Upper lobe of left lung (tissue), 6 donors: ENCODE measurements at regions not wholly inside any gene's neighbourhood (a gene's known extent, or its start where the extent isn't known, plus 50 kb on each side); places are given as distances from the start of the nearest gene placed in this dataset.

Source experiments
- ATAC-seq, 2 donors: fragments of 200-7000 bp; cut with Tn5 transposase; one replicate each; pipeline ENCODE4 v1.9.1; 2022; ENCODE audit warnings: mild to moderate bottlenecking in 2 of 2, moderate library complexity in 2 of 2; ENCODE audit not compliant: low FRiP score in 2 of 2
- DNase-seq, 2 donors: peaks; one replicate each; pipeline ENCODE4 v3.0.0-alpha.2; 2019 to 2020
- H3K27ac ChIP-seq, 4 donors: fragments of 200-600 bp; sonication (generic); one replicate each; pipeline ENCODE4 v1.5.1; 2016 to 2019
- H3K27me3 ChIP-seq, 4 donors: fragments of 200-600 bp; sonication (generic); one replicate each; pipeline ENCODE4 v1.5.1; 2017 to 2019
- H3K36me3 ChIP-seq, 4 donors: fragments of 200-600 bp; sonication (generic); one replicate each; pipeline ENCODE4 v1.5.1; 2016 to 2019
- H3K4me1 ChIP-seq, 4 donors: fragments of 200-600 bp; sonication (generic); one replicate each; pipeline ENCODE4 v1.5.1; 2018 to 2019
- H3K4me3 ChIP-seq, 4 donors: fragments of 200-600 bp; sonication (generic); one replicate each; pipeline ENCODE4 v1.5.1; 2017 to 2019; ENCODE audit warnings: mild to moderate bottlenecking in 2 of 4, moderate library complexity in 1 of 4
- H3K9me3 ChIP-seq, 4 donors: fragments of 200-600 bp; sonication (generic); one replicate each; pipeline ENCODE4 v1.5.1; 2018 to 2019
- EP300 ChIP-seq, 4 donors: sonication (generic); formaldehyde crosslinking; IDR thresholded peaks; one replicate each; pipeline ENCODE4 v1.5.1; 2017; ENCODE audit warnings: antibody characterized with exemption in 4 of 4, control low read depth in 2 of 4
- POLR2A ChIP-seq, 4 donors: fragments of 450-650 bp; IDR thresholded peaks; one replicate each; pipeline ENCODE4 v1.5.1; 2016 to 2017; ENCODE audit warnings: antibody characterized with exemption in 4 of 4, mild to moderate bottlenecking in 2 of 4
- POLR2AphosphoS5 ChIP-seq, 2 donors: sonication (generic); formaldehyde crosslinking; IDR thresholded peaks; one replicate each; pipeline ENCODE4 v1.5.1; 2017; ENCODE audit warnings: antibody characterized with exemption in 2 of 2
- WGBS, 2 donors: methylation state at CpG; one replicate each; pipeline ENCODE4 v1.1.5; 2017 to 2018; 5-methylcytosine and 5-hydroxymethylcytosine counted together
- TF ChIP-seq, protein P1 (sequence below), 6 experiments: fragments of 450-650 bp in 4 of 6; fragments of 200-600 bp in 2 of 6; sonication (generic) in 2 of 6; IDR thresholded peaks; one replicate each; pipeline ENCODE4 v1.5.1; 2016 to 2019; ENCODE audit warnings: antibody characterized with exemption in 6 of 6
- donor health status: DM: no; HTN: no; CAD: no; lungs with moderate emphysema.
- donor health status: DM: no; HTN: yes; CAD: no; lungs with severe emphysema.

GRCh38 chr6:120627612-120628011, 706.7 kb downstream of the TBC1D32 start:
- Histone ChIP-seq H3K27me3 (no peaks in the 10 kb centered on the region), H3K9me3 (no peaks in the 10 kb centered on the region), H3K4me3 (no peak overlapping the region), H3K4me1 (no peaks in the 10 kb centered on the region), H3K36me3 (no peaks in the 10 kb centered on the region), H3K27ac (no peak overlapping the region)
- ATAC-seq (no peak), DNase-seq (no peak)
- WGBS, 2 donors: 92 to 93% methylated on average over 3 of the region's 3 CpGs
- TF ChIP-seq, protein P1, sequence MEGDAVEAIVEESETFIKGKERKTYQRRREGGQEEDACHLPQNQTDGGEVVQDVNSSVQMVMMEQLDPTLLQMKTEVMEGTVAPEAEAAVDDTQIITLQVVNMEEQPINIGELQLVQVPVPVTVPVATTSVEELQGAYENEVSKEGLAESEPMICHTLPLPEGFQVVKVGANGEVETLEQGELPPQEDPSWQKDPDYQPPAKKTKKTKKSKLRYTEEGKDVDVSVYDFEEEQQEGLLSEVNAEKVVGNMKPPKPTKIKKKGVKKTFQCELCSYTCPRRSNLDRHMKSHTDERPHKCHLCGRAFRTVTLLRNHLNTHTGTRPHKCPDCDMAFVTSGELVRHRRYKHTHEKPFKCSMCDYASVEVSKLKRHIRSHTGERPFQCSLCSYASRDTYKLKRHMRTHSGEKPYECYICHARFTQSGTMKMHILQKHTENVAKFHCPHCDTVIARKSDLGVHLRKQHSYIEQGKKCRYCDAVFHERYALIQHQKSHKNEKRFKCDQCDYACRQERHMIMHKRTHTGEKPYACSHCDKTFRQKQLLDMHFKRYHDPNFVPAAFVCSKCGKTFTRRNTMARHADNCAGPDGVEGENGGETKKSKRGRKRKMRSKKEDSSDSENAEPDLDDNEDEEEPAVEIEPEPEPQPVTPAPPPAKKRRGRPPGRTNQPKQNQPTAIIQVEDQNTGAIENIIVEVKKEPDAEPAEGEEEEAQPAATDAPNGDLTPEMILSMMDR (IDR thresholded peaks at IDR 0.05): no peak
- TF ChIP-seq EP300 (IDR thresholded peaks at IDR 0.05): no peak
- no peak for TF ChIP-seq POLR2A (IDR thresholded peaks at IDR 0.05)
- TF ChIP-seq POLR2AphosphoS5 (IDR thresholded peaks at IDR 0.05): no peak

DNA sequence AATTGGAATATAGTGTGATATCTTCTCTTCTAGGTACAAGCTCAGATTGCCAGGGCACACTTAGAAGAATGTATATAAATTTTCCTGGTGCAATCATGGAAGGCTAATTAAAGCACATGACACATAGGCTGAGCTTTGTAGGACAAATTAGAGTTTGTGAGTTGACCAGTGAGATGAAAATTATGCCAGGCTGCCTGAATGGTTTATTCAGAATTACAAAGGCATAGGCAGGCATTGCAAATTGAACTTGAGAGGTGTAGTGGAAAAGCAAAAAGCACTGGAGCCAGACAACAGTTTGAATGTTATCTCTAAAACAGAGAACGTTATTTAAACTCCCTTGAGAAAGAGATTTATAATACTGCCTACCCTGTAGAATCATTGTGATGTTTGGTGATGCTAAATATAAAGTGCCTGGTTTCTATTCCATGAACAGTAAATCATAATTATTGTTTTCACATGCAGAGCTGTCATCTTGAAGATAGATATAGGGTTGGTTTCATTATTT, 712.1 kb downstream of the TBC1D32 start:
- TF ChIP-seq EP300 (IDR thresholded peaks at IDR 0.05): no peak
- TF ChIP-seq, protein P1 (IDR thresholded peaks at IDR 0.05): no peak
- TF ChIP-seq POLR2A (IDR thresholded peaks at IDR 0.05): no peak
- no peak for TF ChIP-seq POLR2AphosphoS5 (IDR thresholded peaks at IDR 0.05)
- 24 to 38% methylated on average over 1 of the region's 1 CpG for WGBS, 2 donors
- DNase-seq: no peak
- Histone ChIP-seq H3K4me1 (no peaks in the 10 kb centered on the region), H3K27me3 (no peaks in the 10 kb centered on the region), H3K4me3 (no peak overlapping the region), H3K36me3 (no peaks in the 10 kb centered on the region), H3K9me3 (no peaks in the 10 kb centered on the region), H3K27ac (no peak overlapping the region)
- no peak for ATAC-seq

GRCh38 chr6:120620900-120621299, 713.4 kb downstream of the TBC1D32 start:
- 50 to 61% methylated on average over 1 of the region's 1 CpG for WGBS, 2 donors
- H3K27ac ChIP-seq: no peak overlapping the region
- no peak for DNase-seq

DNA sequence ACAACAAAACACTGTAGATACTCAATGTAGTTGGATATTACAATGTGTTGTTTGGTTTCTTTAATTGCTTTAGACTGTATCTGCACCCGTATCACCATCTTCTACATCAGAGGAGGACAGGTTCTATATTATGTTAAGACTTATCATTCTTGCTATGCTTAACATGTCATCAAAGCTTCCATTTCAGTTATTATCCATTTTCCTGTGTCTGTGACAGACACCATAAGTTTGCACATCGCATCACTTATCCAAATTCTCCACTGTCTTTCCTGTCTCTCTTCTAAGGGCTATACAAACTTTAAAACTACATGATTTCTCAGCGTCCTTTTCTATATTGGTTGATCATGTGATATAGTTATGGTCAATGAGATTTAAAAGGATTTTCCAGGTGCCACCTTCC, 719.0 kb downstream of the TBC1D32 start:
- TF ChIP-seq, protein P1 (IDR thresholded peaks at IDR 0.05): no peak
- TF ChIP-seq POLR2A (IDR thresholded peaks at IDR 0.05) (no peak), EP300 (IDR thresholded peaks at IDR 0.05) (no peak), POLR2AphosphoS5 (IDR thresholded peaks at IDR 0.05) (no peak)
- Histone ChIP-seq H3K27ac (no peak overlapping the region), H3K4me3 (no peak overlapping the region), H3K9me3 (no peaks in the 10 kb centered on the region), H3K27me3 (no peaks in the 10 kb centered on the region), H3K36me3 (no peaks in the 10 kb centered on the region), H3K4me1 (no peaks in the 10 kb centered on the region)
- DNase-seq (no peak), ATAC-seq (no peak)
- WGBS, 2 donors: 91 to 92% methylated on average over 3 of the region's 3 CpGs

More at GRCh38 chr6:120620900-120621299, 713.4 kb downstream of the TBC1D32 start:
- no peaks in the 10 kb centered on the region for H3K4me1 ChIP-seq
- ATAC-seq: no peak
- no peak for TF ChIP-seq POLR2AphosphoS5 (IDR thresholded peaks at IDR 0.05)
- TF ChIP-seq EP300 (IDR thresholded peaks at IDR 0.05): no peak
- TF ChIP-seq POLR2A (IDR thresholded peaks at IDR 0.05): no peak
- TF ChIP-seq, protein P1 (IDR thresholded peaks at IDR 0.05): no peak
- no peaks in the 10 kb centered on the region for H3K27me3 ChIP-seq
- H3K9me3 ChIP-seq: no peaks in the 10 kb centered on the region
- H3K36me3 ChIP-seq: no peaks in the 10 kb centered on the region
- no peak overlapping the region for H3K4me3 ChIP-seq

DNA sequence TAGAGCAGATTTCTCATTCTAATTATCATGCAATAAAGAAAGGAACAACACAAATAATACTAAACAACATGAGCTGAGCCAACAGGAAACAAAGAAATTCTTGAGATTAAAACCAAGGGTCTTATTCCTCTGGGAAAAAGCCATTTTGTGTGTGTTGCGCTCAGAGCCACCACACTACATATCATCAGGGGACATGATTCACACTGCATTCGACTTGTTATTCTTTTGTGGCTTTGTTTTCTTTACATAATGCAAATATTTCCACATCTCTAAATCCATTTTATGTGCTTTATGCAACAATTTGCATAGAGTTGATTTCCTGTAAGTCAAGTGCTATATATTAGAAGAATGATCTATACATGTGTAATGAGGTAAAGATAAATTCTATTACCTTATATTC, 719.6 kb downstream of the TBC1D32 start:
- H3K4me3 ChIP-seq: no peak overlapping the region
- no peaks in the 10 kb centered on the region for H3K4me1 ChIP-seq
- no peak for DNase-seq
- no peaks in the 10 kb centered on the region for H3K27me3 ChIP-seq
- no peak overlapping the region for H3K27ac ChIP-seq
- 70 to 74% methylated on average over 2 of the region's 2 CpGs for WGBS, 2 donors
- no peak for ATAC-seq
- H3K36me3 ChIP-seq: no peaks in the 10 kb centered on the region
- H3K9me3 ChIP-seq: no peaks in the 10 kb centered on the region
- TF ChIP-seq EP300 (IDR thresholded peaks at IDR 0.05): no peak
- TF ChIP-seq POLR2AphosphoS5 (IDR thresholded peaks at IDR 0.05): no peak
- TF ChIP-seq, protein P1 (IDR thresholded peaks at IDR 0.05): no peak
- no peak for TF ChIP-seq POLR2A (IDR thresholded peaks at IDR 0.05)
